Epidermal melanocyte (primary cell): ENCODE measurements at regions not wholly inside any gene's neighbourhood (a gene's known extent, or its start where the extent isn't known, plus 50 kb on each side); places are given as distances from the start of the nearest gene placed in this dataset.
"Not testable (repeated sequence)": the region's sequence is repeated elsewhere in the genome, so short reads cannot be mapped to it uniquely, and the experiment has no call there.

Experiments used
- DNase-seq: peaks from one replicate; pipeline ENCODE4 v3.0.0; 2011; ENCODE audit warnings: low spot score; ENCODE audit not compliant: insufficient read length

DNA sequence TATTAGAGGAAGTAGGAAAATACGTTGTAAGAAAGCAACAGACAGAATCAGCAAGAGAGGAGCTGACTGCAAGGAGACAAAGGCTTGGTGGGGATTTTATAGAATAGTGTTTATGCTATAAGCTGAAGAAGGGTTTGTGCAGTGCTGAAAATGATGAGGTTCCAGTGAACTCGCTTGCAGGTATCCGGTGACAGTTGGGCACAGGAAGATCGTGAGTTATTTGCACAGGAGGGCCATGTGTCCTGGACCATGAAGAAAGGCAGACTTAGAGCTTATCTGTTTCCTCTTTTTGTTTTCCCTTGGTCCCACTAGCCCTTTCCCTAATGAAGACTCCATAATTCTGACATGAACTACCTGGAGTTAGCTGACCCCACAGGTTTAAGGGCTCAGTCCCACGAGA is 61.4 kb downstream of the NXNL2 start:
- DNase-seq: no peak

GRCh38 chr9:88604836-88605511 is 70.0 kb downstream of the NXNL2 start:
- no peak for DNase-seq

- DNase-seq: peak; percentile 41
Observed at GRCh38 chr9:88605512-88606362, 70.8 kb downstream of the NXNL2 start.

- no peak for DNase-seq
Observed at GRCh38 chr9:88614359-88614758, 79.4 kb downstream of the NXNL2 start.

- no peak for DNase-seq
Observed at GRCh38 chr9:88623698-88624097, 88.7 kb downstream of the NXNL2 start.

GRCh38 chr9:88628114-88628513 is 93.1 kb downstream of the NXNL2 start:
- DNase-seq: no peak

- no peak for DNase-seq
Observed at GRCh38 chr9:88628811-88629210, 93.8 kb downstream of the NXNL2 start.

- not testable (repeated sequence) for DNase-seq
Observed at GRCh38 chr9:88630574-88630973, 95.6 kb downstream of the NXNL2 start.

- no peak for DNase-seq
Observed at GRCh38 chr9:88635151-88635550, 100.2 kb downstream of the NXNL2 start.

GRCh38 chr9:88641456-88642240 is 106.7 kb downstream of the NXNL2 start:
- DNase-seq: no peak

DNA sequence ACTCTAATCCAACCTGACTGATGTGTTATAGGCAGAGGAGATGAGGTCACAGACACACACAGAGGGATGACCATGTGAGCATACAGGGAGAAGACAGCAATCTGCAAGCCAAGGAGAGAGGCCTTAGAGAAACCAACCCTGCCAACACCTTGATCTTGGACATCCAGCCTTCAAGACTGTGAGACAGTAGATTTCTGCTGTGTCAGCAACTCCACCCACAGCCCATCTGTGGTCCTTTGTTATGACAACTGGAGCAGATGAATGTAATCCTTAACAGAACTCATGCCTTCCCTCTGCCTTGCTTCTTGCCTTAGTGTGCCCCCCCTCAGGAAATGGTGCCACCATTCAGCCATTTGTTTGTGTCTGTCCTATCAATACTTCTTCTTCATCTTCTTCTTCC is 107.4 kb downstream of the NXNL2 start:
- DNase-seq: no peak

GRCh38 chr9:88643931-88644330 is 109.0 kb downstream of the NXNL2 start:
- DNase-seq: no peak

DNA sequence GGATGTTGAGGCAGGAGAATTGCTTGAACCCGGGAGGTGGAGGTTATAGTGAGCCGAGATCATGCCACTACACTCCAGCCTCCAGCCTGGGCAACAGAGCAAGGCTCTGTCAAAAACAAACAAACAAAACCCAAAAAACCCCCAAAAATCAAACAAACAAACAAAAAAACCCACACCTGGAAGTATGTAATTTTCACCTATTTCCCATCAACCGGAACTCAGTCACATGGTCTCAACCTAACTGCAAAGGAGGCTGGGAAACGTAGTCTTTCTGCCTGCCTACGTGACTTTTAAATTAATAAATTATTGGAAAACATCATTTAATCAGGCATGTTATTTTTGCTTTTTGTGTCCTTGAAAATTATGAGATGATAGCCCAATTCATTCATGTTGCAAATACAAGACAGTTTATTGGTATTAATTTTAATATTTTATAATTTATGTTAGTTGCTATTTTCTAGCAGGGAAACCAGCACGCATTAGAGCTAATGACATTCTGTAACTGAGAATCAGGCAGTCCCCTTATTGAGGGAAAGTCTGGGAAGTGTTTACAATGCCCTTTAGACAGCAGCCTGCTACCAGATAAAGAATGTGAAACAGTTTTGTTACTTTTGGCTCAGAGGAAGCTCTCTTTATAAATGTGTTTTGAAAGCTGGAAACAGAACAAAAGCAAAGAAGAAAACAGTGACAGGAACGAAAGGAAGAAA is 110.3 kb downstream of the NXNL2 start:
- DNase-seq: no peak

DNA sequence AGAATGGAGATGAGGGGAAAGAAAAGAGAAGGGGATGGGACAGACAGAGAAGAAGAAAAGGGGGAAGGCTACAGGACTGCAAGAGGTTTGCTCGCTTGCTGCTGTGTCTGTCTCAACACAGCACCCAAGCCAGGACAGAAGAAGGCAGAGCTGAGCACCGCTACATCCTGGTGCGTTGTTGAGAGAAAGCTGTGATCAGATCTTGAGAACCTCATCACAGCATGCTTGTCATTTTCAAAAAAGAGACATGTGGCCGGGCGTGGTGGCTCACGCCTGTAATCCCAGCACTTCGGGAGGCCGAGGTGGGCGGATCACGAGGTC is 110.9 kb downstream of the NXNL2 start:
- DNase-seq: no peak

GRCh38 chr9:88646539-88647300 is 111.7 kb downstream of the NXNL2 start:
- DNase-seq: peak; percentile 30

GRCh38 chr9:88651682-88652633 is 117.0 kb downstream of the NXNL2 start:
- DNase-seq: peak; percentile 75

- no peak for DNase-seq
Observed at GRCh38 chr9:88652876-88653275, 117.9 kb downstream of the NXNL2 start.

DNA sequence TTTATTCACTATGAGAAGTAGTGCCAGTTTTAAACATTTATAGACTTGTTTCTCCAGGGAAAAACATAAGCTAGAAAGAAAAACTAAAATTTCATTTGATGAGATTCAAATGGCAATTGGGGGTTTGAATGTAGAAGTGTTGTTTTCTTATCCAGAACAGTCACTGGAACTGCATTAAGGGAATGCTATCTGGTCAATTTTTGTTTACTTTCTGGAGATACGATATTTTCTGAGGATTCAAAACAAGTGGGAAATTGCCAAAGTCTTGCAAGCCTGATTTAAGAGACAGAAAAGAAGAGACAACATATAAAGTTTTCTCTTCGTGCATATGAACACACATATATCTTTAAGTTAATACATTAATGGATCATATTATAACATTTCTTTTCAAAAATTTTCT is 118.4 kb downstream of the NXNL2 start:
- no peak for DNase-seq

DNA sequence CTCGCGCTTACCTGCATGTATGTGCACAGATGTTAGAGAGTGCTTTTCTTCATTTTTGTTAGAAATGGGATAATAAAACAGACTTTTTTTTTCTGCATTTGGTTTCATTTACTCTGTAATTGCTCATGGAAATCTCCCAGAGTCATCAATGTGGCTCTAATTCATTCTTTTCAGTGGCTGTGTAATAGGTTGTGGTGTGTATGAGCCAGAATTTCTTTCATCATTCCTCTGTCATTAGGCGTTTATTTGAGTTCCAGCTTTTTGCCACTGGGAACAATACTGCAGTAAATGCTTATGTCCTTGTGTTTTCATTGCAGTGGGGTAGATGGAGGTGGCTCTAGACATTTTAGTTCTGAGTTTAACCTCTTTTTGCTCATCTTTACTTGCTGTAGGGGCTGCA is 118.9 kb downstream of the NXNL2 start:
- no peak for DNase-seq

DNA sequence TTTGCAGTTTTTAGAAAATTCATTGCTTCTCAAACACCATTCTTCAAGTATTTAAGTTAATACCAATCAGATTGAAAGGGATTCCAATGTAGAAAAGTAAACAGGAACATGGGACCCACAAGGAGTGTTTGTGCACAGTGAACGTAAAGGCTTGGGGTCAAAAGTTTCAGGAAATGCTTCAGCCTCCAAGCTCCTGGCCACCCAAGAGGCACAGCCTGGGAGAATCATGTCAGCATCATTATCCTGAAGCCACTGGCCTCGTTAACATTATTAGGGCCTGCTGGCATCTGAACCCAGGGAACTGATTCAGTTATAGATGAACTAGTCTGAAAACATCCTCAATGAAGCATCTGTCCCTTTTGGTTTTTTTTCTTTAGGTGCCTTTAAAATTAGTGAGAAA is 122.9 kb downstream of the NXNL2 start:
- no peak for DNase-seq
